ENCODE measurements at regions not wholly inside any gene's neighbourhood (a gene's known extent, or its start where the extent isn't known, plus 50 kb on each side); places are given as distances from the start of the nearest gene placed in this dataset.

GRCh38 chr12:21054334-21054733 lies 76.7 kb upstream of the SLCO1B1 start:
- CTCF ChIA-PET: no interaction called here
- no TSS peak for BruUV-seq (replicated peaks)
- no peaks in the 10 kb centered on the region for H3K9me2 ChIP-seq (ENCODE audit: insufficient read depth)

DNA sequence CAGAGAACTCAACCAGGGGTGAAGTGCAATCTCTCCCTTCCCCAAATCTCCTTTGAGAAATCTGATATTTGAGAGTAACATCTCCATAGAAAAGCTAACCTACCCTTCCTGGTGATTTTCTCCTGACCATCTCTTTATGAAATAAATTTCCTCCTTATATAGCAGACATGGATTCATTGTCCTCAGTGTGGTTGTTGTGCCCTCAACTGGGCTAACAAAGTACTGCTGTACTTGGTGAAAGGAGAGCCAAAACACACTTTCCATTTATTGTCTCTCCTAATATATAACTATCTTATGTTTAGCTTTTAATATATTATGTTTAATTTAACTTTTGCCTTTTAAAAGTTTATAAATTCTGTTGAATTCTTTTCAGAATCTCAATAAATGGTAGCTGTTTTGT lies 65.1 kb upstream of the SLCO1B1 start:
- H3K9me3 ChIP-seq (ENCODE audit: insufficient read depth, low read depth): no peaks in the 10 kb centered on the region
- no peaks in the 10 kb centered on the region for H3F3A ChIP-seq (ENCODE audit: insufficient read depth, low read depth)
- H3K36me3 ChIP-seq (ENCODE audit: low read depth): no peaks in the 10 kb centered on the region
- TF ChIP-seq EZH2 (IDR thresholded peaks at IDR 0.05; ENCODE audit: low read depth) (no peak), CTCF (conservative IDR thresholded peaks at IDR 0.05) (peak; percentile 54)
- intact Hi-C loops (cut with micrococcal nuclease; ENCODE audit: unreplicated experiment): loop anchor here (2.0 kb wide), 1 partner anchor 419 kb away; no protein-coding TSS in a partner anchor
- ChIA-PET CTCF (no interaction called here), POLR2A (ENCODE audit: unreplicated experiment) (interaction anchor here (0.6 to 0.7 kb wide), 3 partner anchors 49 to 350 kb away, joined by 3 to 7 read pairs (median 4); no protein-coding TSS in a partner anchor)
- DNase-seq: no peak
- H4K20me1 ChIP-seq (ENCODE audit: insufficient read depth): no peaks in the 10 kb centered on the region
- no TSS peak for BruUV-seq (replicated peaks)
- H2AFZ ChIP-seq: no peak overlapping the region
- no peak overlapping the region for H3K4me2 ChIP-seq
- no peaks in the 10 kb centered on the region for H3K79me2 ChIP-seq (ENCODE audit: low read depth)
- H3K27me3 ChIP-seq (ENCODE audit: insufficient read depth, low read depth): no peaks in the 10 kb centered on the region
- H3K4me3 ChIP-seq: no peak overlapping the region
- H3K9me2 ChIP-seq (ENCODE audit: insufficient read depth): no peaks in the 10 kb centered on the region
- no peaks in the 10 kb centered on the region for H3K4me1 ChIP-seq (replicated peaks; ENCODE audit: insufficient read depth)
- no peak overlapping the region for H3K27ac ChIP-seq

More at GRCh38 chr12:21054334-21054733, 76.7 kb upstream of the SLCO1B1 start:
- Histone ChIP-seq H2AFZ (no peak overlapping the region), H3K9me3 (ENCODE audit: insufficient read depth, low read depth) (0 out of 2 replicates have a peak, but pooled peaks cover 5% of the 10 kb centered on the region), H3K79me2 (ENCODE audit: low read depth) (no peaks in the 10 kb centered on the region), H3K4me2 (no peak overlapping the region), H3K36me3 (ENCODE audit: low read depth) (no peaks in the 10 kb centered on the region), H3K4me1 (replicated peaks; ENCODE audit: insufficient read depth) (no peaks in the 10 kb centered on the region), H3F3A (ENCODE audit: insufficient read depth, low read depth) (no peaks in the 10 kb centered on the region), H4K20me1 (ENCODE audit: insufficient read depth) (no peaks in the 10 kb centered on the region), H3K27ac (no peak overlapping the region), H3K4me3 (no peak overlapping the region), H3K27me3 (ENCODE audit: insufficient read depth, low read depth) (no peaks in the 10 kb centered on the region)
- no peak for DNase-seq
- TF ChIP-seq CTCF (conservative IDR thresholded peaks at IDR 0.05): no peak
- no peak for TF ChIP-seq EZH2 (IDR thresholded peaks at IDR 0.05; ENCODE audit: low read depth)
- intact Hi-C loops (cut with micrococcal nuclease; ENCODE audit: unreplicated experiment): no loop called here
- POLR2A ChIA-PET (ENCODE audit: unreplicated experiment): no interaction called here

DNA sequence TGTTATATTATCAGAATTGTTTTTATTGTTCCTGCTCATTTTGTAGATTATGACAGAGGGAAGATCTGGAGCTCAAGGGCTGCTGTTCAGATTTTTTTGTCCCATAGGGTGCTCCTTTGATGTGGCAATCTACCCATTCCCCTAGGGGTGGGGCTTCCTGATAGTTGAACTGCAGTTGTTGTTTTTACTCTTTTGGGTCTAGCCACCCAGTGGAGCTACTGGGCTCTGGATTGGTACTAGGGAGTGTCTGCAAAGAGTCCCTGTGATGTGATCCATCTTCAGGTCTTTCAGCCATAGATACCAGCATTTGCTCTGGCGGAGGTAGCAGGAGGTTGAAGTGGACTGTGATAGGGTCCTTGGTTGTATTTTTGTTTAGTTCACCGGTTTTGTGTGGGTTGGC lies 57.9 kb upstream of the SLCO1B1 start:
- Histone ChIP-seq H3K9me2 (ENCODE audit: insufficient read depth) (no peaks in the 10 kb centered on the region), H3K79me2 (ENCODE audit: low read depth) (no peaks in the 10 kb centered on the region), H3K36me3 (ENCODE audit: low read depth) (no peaks in the 10 kb centered on the region), H3K27me3 (ENCODE audit: insufficient read depth, low read depth) (no peaks in the 10 kb centered on the region), H2AFZ (peak overlapping the region; percentile 56; the same call in 1 of the 2 replicates), H3K4me3 (0 out of 2 replicates have a peak overlapping the region, but pooled peaks have one; percentile 4), H4K20me1 (ENCODE audit: insufficient read depth) (no peaks in the 10 kb centered on the region), H3F3A (ENCODE audit: insufficient read depth, low read depth) (peaks cover 9% of the 10 kb centered on the region; the same call in 1 of the 2 replicates), H3K9me3 (ENCODE audit: insufficient read depth, low read depth) (peaks cover 3% of the 10 kb centered on the region; the same call in 1 of the 2 replicates), H3K4me2 (peak overlapping the region; percentile 32), H3K27ac (peak overlapping the region; percentile 86), H3K4me1 (replicated peaks; ENCODE audit: insufficient read depth) (peaks cover 20% of the 10 kb centered on the region)
- BruUV-seq (replicated peaks): TSS peak; percentile 98
- DNase-seq: no peak
- CTCF ChIA-PET: interaction anchor here (0.6 kb wide), 1 partner anchor 476 kb away, joined by 3 read pairs; no protein-coding TSS in a partner anchor
- POLR2A ChIA-PET (ENCODE audit: unreplicated experiment): interaction anchor here (0.7 kb wide), 1 partner anchor 584 kb away, joined by 13 read pairs; the partner anchor contains the start of gene LDHB
- TF ChIP-seq CTCF (conservative IDR thresholded peaks at IDR 0.05): no peak
- no peak for TF ChIP-seq EZH2 (IDR thresholded peaks at IDR 0.05; ENCODE audit: low read depth)
- intact Hi-C loops (cut with micrococcal nuclease; ENCODE audit: unreplicated experiment): loop anchor here (5.0 kb wide), 1 partner anchor 251 kb away; no protein-coding TSS in a partner anchor
